Ectodermal cell (in vitro differentiated cells): ENCODE measurements at regions not wholly inside any gene's neighbourhood (a gene's known extent, or its start where the extent isn't known, plus 50 kb on each side); places are given as distances from the start of the nearest gene placed in this dataset.
"Not testable (repeated sequence)": the region's sequence is repeated elsewhere in the genome, so short reads cannot be mapped to it uniquely, and the experiment has no call there.

Experiments used
- H3K27ac ChIP-seq: 2 replicates; pipeline ENCODE4 v1.7.0; 2013; ENCODE audit warnings: mild to moderate bottlenecking, low read depth, low read length; ENCODE audit not compliant: insufficient read depth, poor library complexity, severe bottlenecking
- H3K27me3 ChIP-seq: 2 replicates; pipeline ENCODE4 v1.7.0; 2013; ENCODE audit warnings: mild to moderate bottlenecking, low read length; ENCODE audit not compliant: insufficient read depth, control insufficient read depth, poor library complexity, severe bottlenecking
- H3K36me3 ChIP-seq: one replicate; pipeline ENCODE4 v1.7.0; 2013; ENCODE audit warnings: low read length; ENCODE audit not compliant: control insufficient read depth, insufficient read depth
- H3K4me1 ChIP-seq: one replicate; pipeline ENCODE4 v1.7.0; 2013; ENCODE audit warnings: low read length; ENCODE audit not compliant: control insufficient read depth, insufficient read depth
- H3K4me3 ChIP-seq: 2 replicates; pipeline ENCODE4 v1.7.0; 2013; ENCODE audit warnings: low read depth, low read length, control low read depth; ENCODE audit not compliant: insufficient read depth
- H3K9me3 ChIP-seq: 2 replicates; pipeline ENCODE4 v1.7.0; 2013; ENCODE audit warnings: mild to moderate bottlenecking, low read length, moderate library complexity; ENCODE audit not compliant: control insufficient read depth
- WGBS, 2 experiments: methylation state at CpG; one replicate each; pipeline ENCODE4 v1.1.7; 2013; ENCODE audit warnings: missing lambda C conversion rate in 2 of 2; 5-methylcytosine and 5-hydroxymethylcytosine counted together

DNA sequence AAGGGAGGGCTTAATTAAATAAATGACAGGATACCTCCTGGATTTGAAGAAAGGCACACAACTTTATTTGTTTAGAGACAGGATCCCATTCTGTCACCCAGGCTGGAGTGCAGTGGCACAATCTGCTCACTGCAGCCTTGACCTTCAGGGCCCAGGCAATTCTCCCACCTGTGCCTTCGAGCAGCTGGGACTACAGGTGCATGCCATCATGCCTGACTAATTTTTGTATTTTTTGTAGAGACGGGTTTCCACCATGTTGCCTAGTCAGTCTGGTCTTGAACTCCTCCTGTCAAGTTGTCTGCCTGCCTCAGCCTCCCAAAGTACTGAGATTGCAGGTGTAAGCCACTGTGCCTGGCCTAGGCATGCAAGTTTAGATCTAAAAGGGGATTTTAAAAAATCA is 272.7 kb upstream of the MBL2 start:
- Histone ChIP-seq H3K27ac (no peak overlapping the region), H3K36me3 (no peaks in the 10 kb centered on the region), H3K4me1 (no peaks in the 10 kb centered on the region), H3K9me3 (no peaks in the 10 kb centered on the region), H3K4me3 (no peak overlapping the region), H3K27me3 (no peaks in the 10 kb centered on the region)
- WGBS, 2 experiments = 88 to 91% methylated on average over 2 of the region's 2 CpGs

DNA sequence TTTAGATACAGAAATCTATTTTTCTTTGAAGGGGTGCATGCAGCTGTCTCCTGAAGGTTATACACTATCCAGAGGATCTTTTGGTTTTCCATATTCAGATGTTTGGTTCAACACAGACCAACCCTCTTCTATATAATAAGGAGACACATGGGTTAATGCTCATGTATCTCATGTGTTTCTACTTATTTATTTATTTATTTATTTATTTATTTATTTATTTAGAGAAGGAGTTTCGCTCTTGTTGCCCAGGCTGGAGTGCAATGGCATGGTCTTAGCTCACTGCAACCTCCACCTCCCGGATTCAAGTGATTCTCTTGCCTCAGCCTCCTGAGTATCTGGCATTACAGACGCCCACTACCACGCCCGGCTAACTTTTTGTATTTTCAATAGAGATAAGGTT is 263.2 kb upstream of the MBL2 start:
- WGBS, 2 experiments = 74 to 77% methylated on average over 4 to 5 of the region's 5 CpGs
- not testable (repeated sequence) for H3K9me3 ChIP-seq, H3K27ac ChIP-seq

DNA sequence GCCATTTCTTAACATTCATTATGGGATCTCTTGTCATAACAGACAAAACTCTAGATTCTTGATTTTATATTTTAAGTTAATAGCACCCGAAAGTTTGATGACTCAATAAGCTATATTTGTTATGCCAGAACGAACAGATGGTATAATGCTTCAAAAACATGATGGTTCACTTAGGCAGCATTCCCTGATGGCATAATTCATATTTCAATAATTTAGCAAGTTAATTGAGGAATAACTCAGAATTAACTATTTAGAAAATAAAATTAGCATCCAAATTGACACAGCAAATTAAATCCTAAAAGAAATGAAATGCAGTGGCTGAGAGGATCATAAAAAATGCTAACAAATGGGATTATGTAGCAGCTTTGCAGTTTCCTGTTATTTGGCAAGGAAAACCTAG is 260.8 kb upstream of the MBL2 start:
- Histone ChIP-seq H3K9me3 (no peaks in the 10 kb centered on the region), H3K4me1 (no peaks in the 10 kb centered on the region), H3K4me3 (no peak overlapping the region), H3K36me3 (no peaks in the 10 kb centered on the region), H3K27ac (no peak overlapping the region), H3K27me3 (no peaks in the 10 kb centered on the region)
- WGBS, 2 experiments = 92% methylated on average over 2 of the region's 2 CpGs; no CpG with 5 or more reads in 1 of the 2 experiments

More for the DNA sequence above, 263.2 kb upstream of the MBL2 start:
- H3K4me1 ChIP-seq, H3K36me3 ChIP-seq, H3K4me3 ChIP-seq, H3K27me3 ChIP-seq: not testable (repeated sequence)

DNA sequence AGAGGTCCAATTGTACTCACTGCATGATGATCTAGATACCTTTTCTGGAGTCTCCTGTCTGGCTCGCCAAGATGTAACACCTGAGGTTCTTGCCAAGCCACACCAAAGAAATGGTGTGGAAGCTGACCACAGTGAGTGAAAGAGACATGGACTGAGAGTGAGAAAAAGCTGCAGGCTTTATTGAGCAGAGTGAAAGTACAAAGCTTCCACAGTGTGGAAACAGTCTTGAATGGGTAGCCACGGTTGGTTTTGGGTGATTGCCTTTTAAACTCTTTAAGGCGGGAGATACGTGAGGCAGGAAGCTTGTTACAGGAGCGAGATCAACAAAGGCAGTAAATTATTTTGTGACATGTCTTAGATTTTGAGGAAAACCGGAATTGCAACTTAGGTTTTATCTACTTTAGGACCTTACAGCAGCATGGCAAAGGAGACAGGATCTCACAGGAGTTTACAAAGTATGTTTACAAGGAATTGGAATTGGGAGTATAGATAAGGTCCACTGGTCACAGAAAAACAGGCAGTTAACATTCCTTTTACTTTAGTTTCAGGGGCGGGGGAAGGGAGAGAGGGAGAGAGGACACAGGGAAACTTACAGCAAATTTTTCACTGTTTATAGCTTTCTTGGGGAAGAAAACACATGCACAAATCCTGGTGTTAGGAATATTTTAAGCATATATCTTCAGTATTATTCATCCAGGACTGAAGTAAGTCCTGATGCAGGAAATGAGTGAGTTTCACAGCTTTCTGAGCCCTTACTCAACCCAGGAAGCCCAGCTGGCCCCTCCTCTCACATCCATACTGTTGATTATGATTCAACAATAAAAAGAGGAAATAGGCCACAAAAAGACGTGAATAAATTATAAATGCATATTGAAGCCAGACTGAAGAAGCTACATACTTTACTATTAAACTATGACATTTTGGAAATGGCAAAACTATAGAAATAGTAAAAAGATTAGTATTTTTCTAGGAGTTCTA is 257.6 kb upstream of the MBL2 start:
- not testable (repeated sequence) for H3K9me3 ChIP-seq, H3K27me3 ChIP-seq, H3K4me3 ChIP-seq, H3K27ac ChIP-seq, H3K36me3 ChIP-seq, H3K4me1 ChIP-seq
- 80 to 83% methylated on average over 7 to 8 of the region's 8 CpGs for WGBS, 2 experiments

DNA sequence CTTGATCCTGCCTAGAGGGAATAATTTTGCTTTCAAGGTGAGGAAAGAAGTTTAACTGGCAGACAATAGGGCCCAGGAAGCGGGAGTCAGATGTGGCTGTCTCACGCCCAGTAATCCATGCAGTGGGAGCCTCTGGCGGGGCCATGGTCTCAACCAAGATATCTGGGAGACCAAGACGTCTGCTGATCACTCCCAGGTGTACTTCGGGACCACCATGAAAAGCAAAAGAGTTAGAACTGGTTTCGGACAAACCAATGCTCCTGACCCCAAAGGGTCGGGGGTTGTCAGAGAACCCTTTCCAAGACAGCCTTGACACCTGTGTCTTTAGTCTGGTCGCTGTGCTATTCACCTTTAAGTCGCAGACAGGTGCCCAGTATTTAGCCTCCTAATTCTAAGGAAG is 256.9 kb upstream of the MBL2 start:
- H3K4me1 ChIP-seq = no peaks in the 10 kb centered on the region
- H3K4me3 ChIP-seq = no peak overlapping the region
- no peaks in the 10 kb centered on the region for H3K36me3 ChIP-seq
- no peaks in the 10 kb centered on the region for H3K27me3 ChIP-seq
- H3K9me3 ChIP-seq = no peaks in the 10 kb centered on the region
- WGBS, 2 experiments = 94 to 96% methylated on average over 9 of the region's 9 CpGs
- no peak overlapping the region for H3K27ac ChIP-seq

DNA sequence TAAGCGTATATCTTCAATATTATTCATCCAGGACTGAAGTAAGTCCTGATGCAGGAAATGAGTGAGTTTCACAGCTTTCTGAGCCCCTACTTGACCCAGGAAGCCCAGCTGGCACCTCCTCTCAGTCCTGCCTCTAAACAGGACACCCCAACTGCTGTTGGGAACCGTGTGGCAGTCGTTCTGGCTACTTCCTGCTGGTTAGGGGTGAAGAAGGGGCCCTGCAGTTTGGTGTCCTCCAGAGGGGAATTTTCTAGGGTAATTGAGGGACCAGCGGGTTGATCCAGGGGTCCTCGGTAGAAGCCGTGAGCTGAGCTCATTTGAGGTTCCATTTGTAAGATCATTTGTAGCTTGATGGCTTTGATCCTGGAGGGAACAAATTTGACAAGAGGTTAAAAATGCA is 253.2 kb upstream of the MBL2 start:
- not testable (repeated sequence) for H3K27me3 ChIP-seq, H3K36me3 ChIP-seq, H3K27ac ChIP-seq, H3K9me3 ChIP-seq, H3K4me1 ChIP-seq, H3K4me3 ChIP-seq
- WGBS, 2 experiments = no CpG with 5 or more reads among the region's 6 CpGs

DNA sequence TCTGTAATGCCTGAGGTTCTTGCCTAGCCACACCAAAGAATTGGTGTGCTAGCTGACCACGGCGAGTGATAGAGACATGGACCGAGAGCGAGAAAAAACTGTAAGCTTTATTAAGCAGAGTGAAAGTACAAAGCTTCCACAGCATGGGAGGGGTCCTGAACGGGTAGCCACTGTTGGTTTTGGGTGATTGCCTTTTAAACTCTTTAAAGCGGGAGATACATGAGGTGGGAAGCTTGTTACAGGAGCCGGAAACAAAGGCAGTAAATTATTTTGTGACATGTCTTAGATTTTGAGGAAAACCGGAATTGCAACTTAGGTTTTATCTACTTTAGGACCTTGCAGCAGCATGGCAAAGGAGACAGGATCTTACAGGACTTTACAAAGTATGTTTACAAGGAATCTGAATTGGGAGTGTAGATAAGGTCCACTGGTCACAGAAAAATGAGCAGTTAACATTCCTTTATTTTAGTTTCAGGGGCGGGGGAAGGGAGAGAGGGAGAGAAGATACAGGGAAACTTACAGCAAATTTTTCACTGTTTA is 252.7 kb upstream of the MBL2 start:
- Histone ChIP-seq H3K4me1 (peaks cover 5% of the 10 kb centered on the region), H3K27me3 (no peaks in the 10 kb centered on the region), H3K27ac (no peak overlapping the region), H3K4me3 (no peak overlapping the region), H3K36me3 (no peaks in the 10 kb centered on the region), H3K9me3 (no peaks in the 10 kb centered on the region)
- no CpG with 5 or more reads among the region's 9 CpGs for WGBS, 2 experiments

DNA sequence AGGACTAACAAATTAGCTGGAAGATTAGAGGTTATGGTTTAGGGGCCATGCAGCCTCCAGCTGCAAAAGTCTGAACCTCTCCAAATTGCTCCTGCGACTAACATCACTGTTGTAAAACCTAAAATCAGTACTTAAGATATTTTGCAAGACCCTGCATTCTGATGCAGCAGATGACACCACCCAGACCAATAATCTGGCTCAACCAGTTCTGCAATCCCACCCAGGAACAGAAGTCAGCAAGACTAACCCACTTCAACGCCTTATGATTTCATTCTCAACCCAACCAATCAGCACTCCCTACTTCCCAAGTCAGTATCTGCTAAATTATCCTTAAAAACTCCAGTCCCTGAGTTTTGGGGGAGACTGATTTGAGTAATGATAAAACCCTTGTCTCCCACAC is 250.8 kb upstream of the MBL2 start:
- Histone ChIP-seq H3K36me3 (no peaks in the 10 kb centered on the region), H3K4me3 (no peak overlapping the region), H3K9me3 (no peaks in the 10 kb centered on the region), H3K27me3 (no peaks in the 10 kb centered on the region), H3K27ac (no peak overlapping the region), H3K4me1 (peaks cover 5% of the 10 kb centered on the region)
- 94 to 97% methylated on average over 2 of the region's 2 CpGs for WGBS, 2 experiments

DNA sequence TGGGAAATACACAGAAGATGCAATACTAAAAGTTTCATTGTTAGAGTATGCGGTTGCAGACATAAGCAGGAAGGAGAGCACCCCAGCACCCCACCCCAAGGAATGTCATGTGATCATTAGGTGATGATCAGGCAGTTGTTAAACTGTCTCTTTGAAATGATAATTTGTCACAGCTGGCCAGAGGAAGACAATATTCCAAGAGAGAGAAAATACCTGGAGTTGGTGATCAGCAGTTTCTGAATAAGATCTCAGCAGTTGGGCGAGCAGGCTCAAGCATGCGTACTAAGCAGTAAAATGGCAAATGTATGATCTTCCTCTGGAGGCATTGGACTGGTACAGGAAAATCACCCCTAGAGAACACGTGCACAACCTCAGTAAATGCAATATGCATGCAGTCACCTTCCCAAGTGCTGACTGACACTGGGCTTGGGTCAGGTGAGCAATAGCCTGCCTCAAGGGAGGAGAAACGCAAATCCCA is 250.1 kb upstream of the MBL2 start:
- H3K27ac ChIP-seq = no peak overlapping the region
- WGBS, 2 experiments = 56 to 57% methylated on average over 5 of the region's 5 CpGs

DNA sequence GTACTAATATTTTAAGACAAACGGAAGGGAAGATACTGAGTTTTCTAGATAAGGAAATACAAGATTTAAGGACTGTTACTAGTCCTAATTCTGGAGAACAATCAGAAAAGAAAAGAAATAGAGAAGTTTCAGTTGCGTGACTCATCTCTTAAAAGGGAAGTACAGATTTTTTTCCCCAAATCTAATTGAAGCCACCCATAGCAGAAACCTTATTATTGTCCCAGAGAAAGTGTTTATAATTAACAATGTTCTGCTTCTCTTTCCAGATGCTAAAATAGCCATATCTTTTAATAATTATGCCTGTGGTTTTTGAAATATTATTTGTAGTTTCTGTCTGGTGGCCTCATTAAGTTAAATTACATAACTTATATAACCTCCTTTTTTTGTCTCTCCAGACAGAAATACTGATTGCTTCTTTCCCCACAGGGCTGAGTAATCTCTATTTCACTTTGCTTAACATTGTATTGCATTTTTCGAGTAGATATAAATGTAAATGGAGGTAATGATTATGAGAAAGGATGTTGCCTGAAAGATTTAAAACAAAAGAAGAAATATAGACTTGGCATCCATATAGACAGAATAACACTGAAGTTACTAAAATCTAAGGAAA is 240.7 kb upstream of the MBL2 start:
- no peaks in the 10 kb centered on the region for H3K9me3 ChIP-seq
- WGBS, 2 experiments = 96 to 100% methylated on average over 2 of the region's 3 CpGs
- H3K4me1 ChIP-seq = no peaks in the 10 kb centered on the region
- no peaks in the 10 kb centered on the region for H3K36me3 ChIP-seq
- H3K27ac ChIP-seq = no peak overlapping the region
- no peaks in the 10 kb centered on the region for H3K27me3 ChIP-seq
- H3K4me3 ChIP-seq = no peak overlapping the region

More for the DNA sequence above, 250.1 kb upstream of the MBL2 start:
- H3K36me3 ChIP-seq = no peaks in the 10 kb centered on the region
- H3K27me3 ChIP-seq = no peaks in the 10 kb centered on the region
- H3K4me3 ChIP-seq = no peak overlapping the region
- peaks cover 5% of the 10 kb centered on the region for H3K4me1 ChIP-seq
- no peaks in the 10 kb centered on the region for H3K9me3 ChIP-seq
